ENCODE measurements at regions not wholly inside any gene's neighbourhood (a gene's known extent, or its start where the extent isn't known, plus 50 kb on each side); places are given as distances from the start of the nearest gene placed in this dataset.

- TF ChIP-seq, protein P1, sequence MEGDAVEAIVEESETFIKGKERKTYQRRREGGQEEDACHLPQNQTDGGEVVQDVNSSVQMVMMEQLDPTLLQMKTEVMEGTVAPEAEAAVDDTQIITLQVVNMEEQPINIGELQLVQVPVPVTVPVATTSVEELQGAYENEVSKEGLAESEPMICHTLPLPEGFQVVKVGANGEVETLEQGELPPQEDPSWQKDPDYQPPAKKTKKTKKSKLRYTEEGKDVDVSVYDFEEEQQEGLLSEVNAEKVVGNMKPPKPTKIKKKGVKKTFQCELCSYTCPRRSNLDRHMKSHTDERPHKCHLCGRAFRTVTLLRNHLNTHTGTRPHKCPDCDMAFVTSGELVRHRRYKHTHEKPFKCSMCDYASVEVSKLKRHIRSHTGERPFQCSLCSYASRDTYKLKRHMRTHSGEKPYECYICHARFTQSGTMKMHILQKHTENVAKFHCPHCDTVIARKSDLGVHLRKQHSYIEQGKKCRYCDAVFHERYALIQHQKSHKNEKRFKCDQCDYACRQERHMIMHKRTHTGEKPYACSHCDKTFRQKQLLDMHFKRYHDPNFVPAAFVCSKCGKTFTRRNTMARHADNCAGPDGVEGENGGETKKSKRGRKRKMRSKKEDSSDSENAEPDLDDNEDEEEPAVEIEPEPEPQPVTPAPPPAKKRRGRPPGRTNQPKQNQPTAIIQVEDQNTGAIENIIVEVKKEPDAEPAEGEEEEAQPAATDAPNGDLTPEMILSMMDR (IDR thresholded peaks at IDR 0.05) = no peak
- no peak for TF ChIP-seq POLR2A (IDR thresholded peaks at IDR 0.05)
Observed at GRCh38 chr15:45794712-45795439, 160.0 kb downstream of the SQOR start.

Measured in lower leg skin (tissue), 3 donors.